ENCODE measurements at regions not wholly inside any gene's neighbourhood (a gene's known extent, or its start where the extent isn't known, plus 50 kb on each side); places are given as distances from the start of the nearest gene placed in this dataset.

GRCh38 chr2:2768476-2768875 lies 437.4 kb upstream of the MYT1L start:
- Histone ChIP-seq H3K79me2 (ENCODE audit: insufficient read depth, low read length) (no peaks in the 10 kb centered on the region), H2AFZ (ENCODE audit: low read length) (no peak overlapping the region), H3K9me2 (ENCODE audit: low read depth, low read length) (no peaks in the 10 kb centered on the region), H3K4me1 (ENCODE audit: insufficient read depth, low read length, severe bottlenecking) (no peaks in the 10 kb centered on the region), H3K9ac (ENCODE audit: low read length) (no peak overlapping the region), H3K9me3 (ENCODE audit: low read length) (no peaks in the 10 kb centered on the region), H3F3A (ENCODE audit: insufficient read depth, low read length) (no peaks in the 10 kb centered on the region), H4K20me1 (ENCODE audit: insufficient read depth, low read length) (no peaks in the 10 kb centered on the region), H3K4me3 (ENCODE audit: low read depth, low read length, poor library complexity, severe bottlenecking) (no peak overlapping the region), H3K36me3 (ENCODE audit: insufficient read depth, low read length) (no peaks in the 10 kb centered on the region), H3K27me3 (ENCODE audit: insufficient read depth, low read length) (no peaks in the 10 kb centered on the region), H3K4me2 (ENCODE audit: low read length) (no peak overlapping the region), H3K27ac (ENCODE audit: low read depth, low read length, poor library complexity, severe bottlenecking) (no peak overlapping the region)
- TF ChIP-seq CTCF (IDR thresholded peaks at IDR 0.05; ENCODE audit: low read length) (no peak), EZH2 (IDR thresholded peaks at IDR 0.05; ENCODE audit: borderline replicate concordance, low read length) (no peak)

GRCh38 chr2:2767837-2768236 lies 436.8 kb upstream of the MYT1L start:
- Histone ChIP-seq H3K4me1 (ENCODE audit: insufficient read depth, low read length, severe bottlenecking) (no peaks in the 10 kb centered on the region), H3K9me3 (ENCODE audit: low read length) (no peaks in the 10 kb centered on the region), H4K20me1 (ENCODE audit: insufficient read depth, low read length) (no peaks in the 10 kb centered on the region), H3K79me2 (ENCODE audit: insufficient read depth, low read length) (no peaks in the 10 kb centered on the region), H3K27me3 (ENCODE audit: insufficient read depth, low read length) (no peaks in the 10 kb centered on the region), H3K4me3 (ENCODE audit: low read depth, low read length, poor library complexity, severe bottlenecking) (no peak overlapping the region), H3K9ac (ENCODE audit: low read length) (no peak overlapping the region), H3K4me2 (ENCODE audit: low read length) (no peak overlapping the region), H3F3A (ENCODE audit: insufficient read depth, low read length) (no peaks in the 10 kb centered on the region), H2AFZ (ENCODE audit: low read length) (no peak overlapping the region), H3K27ac (ENCODE audit: low read depth, low read length, poor library complexity, severe bottlenecking) (no peak overlapping the region), H3K9me2 (ENCODE audit: low read depth, low read length) (no peaks in the 10 kb centered on the region), H3K36me3 (ENCODE audit: insufficient read depth, low read length) (no peaks in the 10 kb centered on the region)
- TF ChIP-seq EZH2 (IDR thresholded peaks at IDR 0.05; ENCODE audit: borderline replicate concordance, low read length) (no peak), CTCF (IDR thresholded peaks at IDR 0.05; ENCODE audit: low read length) (no peak)

- no peaks in the 10 kb centered on the region for H3K36me3 ChIP-seq (ENCODE audit: insufficient read depth, low read length)
- TF ChIP-seq EZH2 (IDR thresholded peaks at IDR 0.05; ENCODE audit: borderline replicate concordance, low read length), result no peak
- H3K27ac ChIP-seq (ENCODE audit: low read depth, low read length, poor library complexity, severe bottlenecking), result no peak overlapping the region
- no peaks in the 10 kb centered on the region for H3K27me3 ChIP-seq (ENCODE audit: insufficient read depth, low read length)
- no peak overlapping the region for H3K4me3 ChIP-seq (ENCODE audit: low read depth, low read length, poor library complexity, severe bottlenecking)
- H3K4me2 ChIP-seq (ENCODE audit: low read length), result no peak overlapping the region
- no peaks in the 10 kb centered on the region for H4K20me1 ChIP-seq (ENCODE audit: insufficient read depth, low read length)
- H3K79me2 ChIP-seq (ENCODE audit: insufficient read depth, low read length), result no peaks in the 10 kb centered on the region
- H3F3A ChIP-seq (ENCODE audit: insufficient read depth, low read length), result no peaks in the 10 kb centered on the region
- H2AFZ ChIP-seq (ENCODE audit: low read length), result no peak overlapping the region
- H3K9me3 ChIP-seq (ENCODE audit: low read length), result no peaks in the 10 kb centered on the region
- H3K9ac ChIP-seq (ENCODE audit: low read length), result no peak overlapping the region
- no peaks in the 10 kb centered on the region for H3K4me1 ChIP-seq (ENCODE audit: insufficient read depth, low read length, severe bottlenecking)
- H3K9me2 ChIP-seq (ENCODE audit: low read depth, low read length), result no peaks in the 10 kb centered on the region
These were observed 434.9 kb upstream of the MYT1L start for GRCh38 chr2:2765839-2766495.
